Esophagus squamous epithelium (tissue), 5 donors: ENCODE measurements at regions not wholly inside any gene's neighbourhood (a gene's known extent, or its start where the extent isn't known, plus 50 kb on each side); places are given as distances from the start of the nearest gene placed in this dataset.

Source experiments
- DNase-seq: peaks from one replicate; lab custom pipeline; 2025; lab: John Stamatoyannopoulos, UW
- H3K27ac ChIP-seq, 4 donors: fragments of 200-600 bp; sonication (generic); one replicate each; pipeline ENCODE4 v1.5.1; 2016 to 2019; ENCODE audit warnings: mild to moderate bottlenecking in 1 of 4
- H3K27me3 ChIP-seq, 4 donors: fragments of 200-600 bp; sonication (generic); 1 replicate in 3 of 4; 2 replicates in 1 of 4; pipeline versions ENCODE4 v1.5.1 to v1.6.0; 2017 to 2021; ENCODE audit warnings: antibody characterized with exemption in 1 of 4
- H3K36me3 ChIP-seq, 3 donors: fragments of 200-600 bp; sonication (generic); one replicate each; pipeline ENCODE4 v1.5.1; 2016 to 2019
- H3K4me1 ChIP-seq, 3 donors: fragments of 200-600 bp; sonication (generic); one replicate each; pipeline ENCODE4 v1.5.1; 2017 to 2019
- H3K4me3 ChIP-seq, 4 donors: fragments of 200-600 bp; sonication (generic); 1 replicate in 3 of 4; 2 replicates in 1 of 4; pipeline ENCODE4 v1.5.1; 2016 to 2019; ENCODE audit warnings: mild to moderate bottlenecking in 2 of 4, moderate library complexity in 1 of 4
- H3K9me3 ChIP-seq, 3 donors: fragments of 200-600 bp; sonication (generic); one replicate each; pipeline ENCODE4 v1.5.1; 2016 to 2019
- CTCF ChIP-seq, 6 experiments: fragments of 450-650 bp in 4 of 6; fragments of 200-600 bp in 2 of 6; sonication (generic) in 2 of 6; IDR thresholded peaks; one replicate each; pipeline ENCODE4 v1.5.1; 2016 to 2019; ENCODE audit warnings: antibody characterized with exemption in 6 of 6, mild to moderate bottlenecking in 4 of 6, moderate library complexity in 4 of 6
- POLR2A ChIP-seq, 4 donors: fragments of 450-650 bp; IDR thresholded peaks; one replicate each; pipeline ENCODE4 v1.6.1; 2017; ENCODE audit warnings: antibody characterized with exemption in 4 of 4, mild to moderate bottlenecking in 4 of 4, moderate library complexity in 3 of 4
- whole genome bisulfite sequencing, 2 donors: methylation state at CpG; one replicate each; pipeline ENCODE4 v1.1.5; 2018; 5-methylcytosine and 5-hydroxymethylcytosine counted together
- intact Hi-C: fragments of 100-400 bp; cut with DNase I; formaldehyde crosslinking; loops from one replicate; pipeline ENCODE4 v1.15.0; 2022
- donor health status: DM: yes; HTN: yes; CAD: no.

DNA sequence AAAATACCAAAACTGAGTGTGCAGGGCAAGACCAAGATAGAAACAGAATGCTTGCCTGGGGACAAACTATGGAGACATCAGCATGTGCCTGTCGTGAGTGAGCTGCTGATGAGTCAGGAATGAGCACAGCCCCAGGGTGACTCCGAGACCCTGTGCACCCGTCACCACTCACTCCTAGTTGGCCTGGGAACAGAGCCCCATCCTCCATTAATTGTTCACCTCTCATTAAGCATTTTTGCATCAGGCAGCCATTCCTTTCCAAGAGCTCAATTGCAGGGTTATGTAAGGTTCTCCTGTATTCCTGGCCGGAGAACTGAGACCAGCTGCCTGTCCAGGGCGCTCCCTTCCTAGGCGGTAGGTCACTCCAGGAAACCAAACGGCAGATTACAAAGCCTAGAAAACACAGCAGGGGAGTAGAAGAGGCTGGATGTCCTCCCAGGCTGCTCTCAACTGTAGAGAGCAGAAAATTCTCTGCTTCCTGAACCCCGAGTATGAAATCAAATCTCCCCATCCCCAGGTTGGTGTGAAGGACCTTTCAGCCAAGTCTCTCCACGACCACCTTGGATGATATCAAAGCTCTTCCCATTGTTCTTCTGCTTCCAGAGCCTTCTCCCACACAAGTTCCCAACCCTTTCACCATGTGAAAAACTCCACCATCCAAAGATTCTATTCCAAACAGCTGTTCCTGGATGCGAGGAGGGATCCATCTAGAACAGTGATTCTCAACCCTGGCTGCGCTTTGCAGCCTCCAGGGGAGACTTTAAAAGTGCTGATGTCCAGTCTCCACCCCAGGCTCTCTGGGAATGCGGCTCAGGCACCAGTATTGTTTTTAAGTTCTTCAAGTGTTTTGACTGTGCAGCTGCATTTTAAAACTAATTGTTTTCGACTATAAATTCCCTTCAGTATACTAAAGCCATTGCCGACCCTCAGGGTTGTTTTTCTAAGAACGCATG is 532.6 kb upstream of the JARID2 start:
- no peak for TF ChIP-seq POLR2A (IDR thresholded peaks at IDR 0.05)
- TF ChIP-seq CTCF (IDR thresholded peaks at IDR 0.05) = no peak
- peaks cover 12 to 31% (median 17%) of the 10 kb centered on the region in 3 donors for H3K4me1 ChIP-seq
- H3K27me3 ChIP-seq = no peaks in the 10 kb centered on the region
- intact Hi-C loops = no loop called here
- no peak for DNase-seq
- H3K36me3 ChIP-seq = no peaks in the 10 kb centered on the region
- peak overlapping the region in 2 of 4 donors; percentile 9 to 29 for H3K27ac ChIP-seq
- H3K9me3 ChIP-seq = no peaks in the 10 kb centered on the region
- 57 to 66% methylated on average over 11 of the region's 15 CpGs for WGBS, 2 donors
- H3K4me3 ChIP-seq = no peak overlapping the region

DNA sequence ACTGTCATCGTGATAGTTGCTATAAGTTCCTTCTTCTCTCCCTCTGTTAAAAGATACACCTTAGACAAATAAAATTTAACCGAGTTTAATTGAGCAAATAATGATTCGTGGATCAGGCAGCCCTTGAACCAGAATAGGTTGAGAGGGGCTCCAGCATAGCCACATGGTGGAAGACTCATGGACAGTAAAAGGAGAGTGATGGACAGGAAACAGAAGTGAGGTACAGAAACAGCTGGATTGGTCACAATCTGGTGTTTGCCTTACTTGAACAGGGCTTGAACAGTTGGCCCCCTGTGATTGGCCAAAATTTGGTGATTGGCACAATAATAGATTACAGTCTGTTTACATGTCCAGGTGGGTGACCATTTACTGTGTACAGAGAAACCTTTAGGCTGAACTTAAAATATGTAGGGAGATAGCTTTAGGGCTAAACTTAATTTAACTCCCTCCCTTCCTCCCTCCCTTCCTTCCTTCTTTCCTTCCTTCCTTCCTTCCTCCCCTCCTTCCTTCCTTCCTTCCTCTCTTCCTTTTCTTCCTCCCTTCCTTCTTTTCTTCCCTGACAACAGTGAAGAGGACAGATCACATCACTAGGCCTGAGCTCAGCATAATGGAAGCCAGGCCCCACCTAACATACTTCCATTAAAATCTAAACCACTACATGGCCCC is 531.8 kb upstream of the JARID2 start:
- H3K36me3 ChIP-seq = no peaks in the 10 kb centered on the region
- H3K27ac ChIP-seq = no peak overlapping the region
- H3K9me3 ChIP-seq = no peaks in the 10 kb centered on the region
- no peak for DNase-seq
- WGBS, 2 donors = 69 to 82% methylated on average over 3 of the region's 3 CpGs
- H3K27me3 ChIP-seq = no peaks in the 10 kb centered on the region
- intact Hi-C loops = no loop called here
- H3K4me1 ChIP-seq = peaks cover 12 to 36% (median 17%) of the 10 kb centered on the region in 3 donors
- H3K4me3 ChIP-seq = no peak overlapping the region
- TF ChIP-seq POLR2A (IDR thresholded peaks at IDR 0.05) = no peak
- no peak for TF ChIP-seq CTCF (IDR thresholded peaks at IDR 0.05)

GRCh38 chr6:14715076-14715475 is 530.8 kb upstream of the JARID2 start:
- 81 to 87% methylated on average over 5 of the region's 5 CpGs for WGBS, 2 donors
- Histone ChIP-seq H3K4me3 (no peak overlapping the region), H3K9me3 (no peaks in the 10 kb centered on the region), H3K27me3 (no peaks in the 10 kb centered on the region), H3K4me1 (peaks cover 12 to 41% (median 17%) of the 10 kb centered on the region in 3 donors), H3K36me3 (no peaks in the 10 kb centered on the region), H3K27ac (no peak overlapping the region)
- TF ChIP-seq CTCF (IDR thresholded peaks at IDR 0.05) (no peak), POLR2A (IDR thresholded peaks at IDR 0.05) (no peak)
- DNase-seq = no peak
- intact Hi-C loops = no loop called here

GRCh38 chr6:14716499-14717146 is 529.2 kb upstream of the JARID2 start:
- 72 to 86% methylated on average over 1 to 4 of the region's 9 CpGs for WGBS, 2 donors
- Histone ChIP-seq H3K4me1 (peaks cover 20 to 53% (median 21%) of the 10 kb centered on the region in 3 donors), H3K27me3 (no peaks in the 10 kb centered on the region), H3K9me3 (no peaks in the 10 kb centered on the region), H3K4me3 (no peak overlapping the region), H3K27ac (no peak overlapping the region), H3K36me3 (no peaks in the 10 kb centered on the region)
- no peak for DNase-seq
- TF ChIP-seq CTCF (IDR thresholded peaks at IDR 0.05) = no peak
- TF ChIP-seq POLR2A (IDR thresholded peaks at IDR 0.05) = no peak
- intact Hi-C loops = no loop called here
